NCI-H128 (cell line): ENCODE measurements at regions not wholly inside any gene's neighbourhood (a gene's known extent, or its start where the extent isn't known, plus 50 kb on each side); places are given as distances from the start of the nearest gene placed in this dataset.

Source experiments
- DNase-seq: peaks from one replicate; lab custom pipeline; 2025; ENCODE audit not compliant: unreplicated experiment; lab: John Stamatoyannopoulos, UW

DNA sequence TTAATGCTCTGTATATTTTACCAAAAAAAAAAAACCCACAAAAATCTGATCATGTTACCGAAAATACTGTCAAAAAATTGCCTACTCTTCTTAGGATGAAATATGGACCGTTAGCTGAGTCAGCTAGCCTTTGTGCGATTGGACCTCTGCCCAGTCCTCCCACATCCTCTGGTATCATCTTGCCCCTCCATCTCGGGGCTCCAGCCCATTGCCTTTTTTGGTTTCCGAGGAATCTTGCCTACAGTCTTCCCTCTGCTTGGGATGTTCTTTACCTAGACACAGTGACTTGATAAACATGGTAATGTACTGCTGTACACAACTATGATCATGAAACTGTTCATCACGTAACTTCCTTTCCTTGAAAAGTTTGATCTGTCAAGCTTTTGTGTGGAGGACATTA, 371.4 kb downstream of the SV2B start:
- no peak for DNase-seq

DNA sequence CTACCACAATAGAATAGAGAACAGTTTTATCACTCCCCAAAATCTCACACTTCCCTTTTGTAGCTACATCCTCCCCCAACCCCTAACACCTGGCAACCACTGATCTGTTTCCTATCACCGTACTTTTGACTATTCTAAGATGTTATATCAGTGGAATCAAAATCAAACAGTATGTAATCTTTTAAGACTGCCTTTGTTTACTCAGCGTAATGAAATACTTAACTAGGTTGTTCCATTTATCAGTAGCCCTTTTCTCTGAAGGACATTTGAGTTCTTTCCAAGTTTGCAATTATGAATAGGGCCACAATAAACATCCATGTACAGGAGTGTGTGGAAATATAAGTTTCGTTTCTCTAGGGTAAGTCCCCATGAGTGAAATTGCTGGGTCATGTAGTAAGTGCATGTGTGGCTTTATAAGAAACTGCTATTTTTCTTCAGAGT, 372.3 kb downstream of the SV2B start:
- no peak for DNase-seq

DNA sequence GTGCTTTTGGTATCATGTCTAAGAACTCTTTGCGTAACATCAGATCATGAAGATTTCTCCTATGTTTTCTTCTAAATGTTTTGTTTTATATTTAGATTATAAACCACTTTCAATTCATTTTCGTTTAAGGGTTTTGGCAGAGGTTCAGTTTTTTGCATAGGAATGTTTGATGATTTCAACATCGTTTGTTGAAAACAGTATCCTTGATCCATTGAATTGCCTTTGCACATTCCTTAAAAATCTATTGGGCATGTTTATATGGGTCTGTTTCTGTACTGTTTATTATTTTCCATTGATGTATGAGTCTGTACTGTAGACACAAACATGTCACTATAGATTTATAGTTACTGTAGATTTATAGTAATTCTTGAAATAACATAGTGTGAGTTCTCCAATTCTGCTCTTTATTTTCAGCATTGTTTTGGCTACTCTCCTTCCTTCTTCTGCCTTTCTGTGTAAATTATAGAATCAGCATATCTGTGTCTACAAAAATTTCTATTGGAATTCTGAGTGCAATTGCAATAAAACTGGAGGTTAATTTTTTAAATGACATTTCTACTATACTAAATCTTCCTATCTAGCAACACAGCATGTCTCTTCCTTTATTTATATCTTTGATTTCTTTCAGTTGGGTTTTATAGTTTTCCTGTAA, 374.0 kb downstream of the SV2B start:
- DNase-seq: no peak

DNA sequence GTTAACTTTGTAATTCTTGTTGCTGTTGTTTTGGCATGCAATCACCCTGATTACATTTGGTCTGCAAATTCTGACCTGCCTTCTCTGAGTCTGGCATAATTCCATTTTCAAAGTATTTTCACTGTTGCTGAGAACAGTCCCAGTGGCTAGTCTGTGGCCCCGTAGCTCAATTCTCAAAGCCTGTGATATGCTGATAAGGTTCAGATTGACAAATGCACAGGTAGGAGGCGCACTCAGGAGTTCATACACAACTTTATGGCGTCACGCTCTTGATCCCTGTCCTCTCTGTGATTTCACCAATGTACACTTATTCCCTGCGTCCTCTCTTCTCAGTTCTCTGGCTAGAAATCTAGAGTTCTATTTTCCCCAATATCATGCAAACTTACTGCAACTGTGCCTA, 376.6 kb upstream of the SLCO3A1 start:
- no peak for DNase-seq

DNA sequence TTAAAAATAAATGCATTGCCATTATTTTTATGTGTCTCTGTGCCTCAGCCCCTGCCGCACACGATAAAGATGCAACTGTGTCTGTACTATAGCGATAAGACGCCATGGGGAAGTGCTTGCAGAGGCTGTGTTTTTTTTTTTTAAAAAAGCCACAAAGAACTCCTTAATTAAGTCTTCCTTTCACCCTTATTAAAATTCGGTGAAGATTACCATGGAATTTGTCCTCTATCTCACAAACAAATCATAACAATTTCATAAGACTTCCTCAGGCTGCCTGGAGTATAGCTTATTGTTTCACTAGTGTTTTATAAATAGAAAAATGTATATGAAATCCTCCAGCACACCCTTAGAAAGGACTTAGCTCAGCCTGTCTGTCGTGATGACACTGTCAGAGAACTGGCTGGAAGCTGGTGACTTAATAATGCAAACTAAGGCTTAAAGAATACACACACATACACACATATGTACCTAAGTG, 374.8 kb upstream of the SLCO3A1 start:
- no peak for DNase-seq

DNA sequence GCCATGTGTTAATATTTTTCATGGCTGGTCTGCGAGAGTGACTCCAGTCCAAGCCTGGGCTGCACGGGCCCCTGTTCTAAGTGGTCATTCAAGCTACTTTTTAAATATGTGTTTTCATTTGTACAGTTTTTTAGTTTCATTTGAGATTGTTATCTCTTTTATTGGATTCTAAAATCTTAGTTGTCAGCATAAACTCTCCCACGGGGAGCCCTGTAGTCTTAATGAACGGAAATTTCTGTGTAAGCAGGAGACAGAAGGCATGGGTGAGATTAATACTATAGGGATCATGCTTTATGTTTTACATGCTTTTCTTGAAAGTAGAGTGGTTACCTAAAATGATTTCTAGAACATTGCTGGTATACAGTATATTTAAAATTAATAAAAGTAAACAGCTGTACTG, 373.1 kb upstream of the SLCO3A1 start:
- DNase-seq: no peak

DNA sequence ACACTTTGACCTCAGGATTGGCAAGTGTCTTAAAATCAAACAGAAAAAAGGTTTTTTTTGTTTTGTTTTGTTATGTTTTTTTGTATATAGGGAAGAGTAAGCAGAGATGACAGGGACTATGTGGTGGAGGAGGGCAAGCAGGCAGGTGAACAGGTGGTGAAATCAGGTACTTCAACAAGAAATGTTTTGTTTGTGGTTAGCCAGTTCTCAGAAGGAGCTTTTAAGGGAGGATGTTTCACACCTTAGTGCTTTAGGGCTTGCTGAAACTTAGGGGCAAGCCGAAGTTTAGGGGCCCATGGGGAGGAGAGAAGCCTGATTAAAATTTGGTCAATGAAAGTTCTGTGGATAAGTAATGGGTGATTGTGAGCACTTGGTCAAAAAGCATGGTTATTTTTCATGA, 370.7 kb upstream of the SLCO3A1 start:
- no peak for DNase-seq

DNA sequence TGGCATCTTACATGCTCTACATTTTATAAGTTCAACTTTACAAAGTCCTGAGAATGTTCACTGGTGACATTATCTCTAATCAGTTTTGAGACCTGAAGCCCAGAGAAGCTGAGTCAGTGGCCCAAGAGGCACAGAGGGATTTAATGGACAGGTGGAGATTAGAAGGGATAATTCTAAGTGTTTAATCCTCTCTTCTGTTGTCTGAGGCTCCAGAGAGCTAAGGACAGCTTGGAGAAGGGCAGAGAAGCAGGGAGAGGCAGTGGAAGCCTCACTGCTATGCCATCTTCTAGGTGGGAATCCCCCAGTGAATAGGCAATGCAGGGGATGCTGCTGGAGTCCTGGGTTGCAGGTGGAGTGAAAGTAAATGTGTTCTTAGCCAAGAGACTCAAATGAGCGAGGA, 369.4 kb upstream of the SLCO3A1 start:
- no peak for DNase-seq

DNA sequence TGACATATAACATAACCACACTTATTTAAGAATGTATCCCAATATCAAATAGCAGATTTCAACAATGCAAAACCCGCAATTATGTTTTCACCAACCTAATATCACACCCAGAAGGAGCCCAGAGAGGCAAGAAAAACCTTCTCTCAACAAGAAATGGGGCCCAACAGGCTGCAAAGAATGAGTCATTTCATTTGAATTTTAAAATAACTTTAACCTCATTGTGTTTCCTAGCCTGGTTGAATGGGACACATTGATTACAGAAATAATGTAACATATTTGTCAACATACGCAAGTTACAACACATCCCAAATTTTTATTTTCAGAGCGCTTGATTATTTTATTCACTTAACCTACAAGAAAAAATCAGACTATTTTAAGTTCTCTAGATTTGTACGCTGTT, 365.1 kb upstream of the SLCO3A1 start:
- DNase-seq: no peak

DNA sequence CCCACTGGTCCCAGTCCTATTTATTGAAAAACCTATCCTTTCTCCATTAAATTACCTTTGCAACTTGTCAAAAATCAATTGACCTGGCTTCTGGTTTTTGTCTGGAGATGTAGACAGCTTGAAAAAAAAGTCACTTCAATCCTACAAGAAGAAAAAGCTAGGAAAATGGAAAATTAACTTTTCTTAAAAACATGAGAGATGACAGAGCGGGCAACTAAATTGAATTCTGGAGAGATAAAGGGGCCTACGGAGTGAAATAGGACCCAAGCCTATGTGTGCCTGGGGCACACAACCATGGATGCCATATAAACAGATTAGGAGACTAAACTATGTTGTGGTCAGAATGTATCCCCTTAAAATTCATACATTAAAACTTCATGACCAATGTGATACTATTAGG, 363.3 kb upstream of the SLCO3A1 start:
- no peak for DNase-seq

DNA sequence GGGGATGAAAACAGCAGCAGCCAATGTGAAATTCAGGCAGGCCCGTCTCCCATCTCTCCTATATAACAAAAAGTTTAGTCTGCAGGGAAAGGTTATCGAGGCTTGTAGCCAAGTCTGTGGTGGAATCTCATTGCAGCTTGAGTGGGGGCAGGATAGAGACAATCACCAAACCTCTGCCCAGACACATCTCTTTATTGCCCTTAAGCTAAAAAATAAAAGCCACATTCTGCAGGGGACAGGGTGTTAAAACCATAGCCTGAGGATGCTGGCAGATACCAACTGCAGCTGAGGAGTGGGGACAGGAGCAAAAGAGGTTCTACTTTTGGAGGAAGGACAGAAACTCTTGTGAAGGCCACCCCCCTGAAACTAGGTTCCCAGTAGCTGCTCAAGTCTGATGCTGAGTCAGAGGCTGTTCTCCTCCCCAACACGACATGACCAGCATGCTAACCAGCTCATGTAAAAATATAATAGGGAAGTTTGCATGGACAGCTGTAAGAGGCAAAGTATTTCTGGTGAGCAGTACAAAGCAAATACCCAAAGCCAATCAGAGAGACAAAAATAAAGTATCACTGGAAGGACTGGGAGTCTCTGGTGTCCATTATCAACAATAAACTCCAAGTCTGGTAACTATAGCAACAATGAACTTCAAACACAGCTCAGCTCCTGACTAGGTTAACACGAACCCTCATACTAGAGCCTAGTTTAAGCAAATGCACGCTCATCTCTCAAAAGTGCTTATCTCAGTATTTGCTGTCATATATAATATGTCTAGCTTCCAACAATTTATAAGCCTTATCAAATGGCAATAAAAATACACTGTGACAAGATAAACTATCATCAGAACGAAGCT, 362.2 kb upstream of the SLCO3A1 start:
- no peak for DNase-seq

DNA sequence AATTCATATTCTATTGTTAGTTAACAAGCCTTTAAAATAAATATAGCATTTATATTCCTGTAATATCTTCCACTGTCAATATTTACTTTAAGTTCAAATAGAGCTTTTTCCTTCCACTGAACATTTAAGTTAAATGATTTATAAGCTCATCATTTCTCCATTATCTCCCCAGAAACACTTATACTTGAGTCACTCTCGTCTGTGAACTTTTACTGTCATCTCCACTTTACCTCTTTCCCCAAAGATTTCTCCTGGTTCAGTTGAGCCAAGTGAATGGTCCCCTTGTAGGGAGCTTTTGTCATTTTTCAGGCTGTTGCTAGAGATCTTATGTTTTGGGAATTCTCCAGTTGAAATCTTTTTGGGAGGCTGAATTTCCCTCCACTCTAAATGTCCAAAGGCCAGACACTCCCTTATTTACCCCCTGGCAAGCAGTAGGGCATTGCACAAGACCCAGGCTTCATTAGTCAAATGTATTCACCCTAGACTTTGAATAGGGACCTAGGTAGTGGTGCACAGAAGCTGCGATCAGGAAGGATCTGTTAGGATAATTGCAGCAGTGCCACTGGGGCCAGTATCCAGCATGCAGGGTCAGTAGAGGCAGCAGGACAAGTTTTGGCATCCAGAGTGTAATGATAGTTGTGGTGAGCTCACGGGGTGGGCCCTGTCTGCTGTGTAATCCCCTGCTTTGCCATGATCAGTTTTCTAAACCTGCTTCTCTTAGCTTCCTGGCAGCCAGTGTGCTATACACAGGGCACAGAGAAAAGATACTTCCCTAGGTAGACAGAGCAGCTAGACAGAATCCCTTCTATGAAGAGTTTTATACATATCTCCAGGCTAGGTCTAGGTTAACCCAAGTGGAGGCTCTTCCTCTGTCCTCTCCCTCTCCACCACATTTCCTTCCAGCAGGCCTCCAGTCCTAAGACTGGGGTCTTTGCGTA, 356.5 kb upstream of the SLCO3A1 start:
- DNase-seq: no peak

DNA sequence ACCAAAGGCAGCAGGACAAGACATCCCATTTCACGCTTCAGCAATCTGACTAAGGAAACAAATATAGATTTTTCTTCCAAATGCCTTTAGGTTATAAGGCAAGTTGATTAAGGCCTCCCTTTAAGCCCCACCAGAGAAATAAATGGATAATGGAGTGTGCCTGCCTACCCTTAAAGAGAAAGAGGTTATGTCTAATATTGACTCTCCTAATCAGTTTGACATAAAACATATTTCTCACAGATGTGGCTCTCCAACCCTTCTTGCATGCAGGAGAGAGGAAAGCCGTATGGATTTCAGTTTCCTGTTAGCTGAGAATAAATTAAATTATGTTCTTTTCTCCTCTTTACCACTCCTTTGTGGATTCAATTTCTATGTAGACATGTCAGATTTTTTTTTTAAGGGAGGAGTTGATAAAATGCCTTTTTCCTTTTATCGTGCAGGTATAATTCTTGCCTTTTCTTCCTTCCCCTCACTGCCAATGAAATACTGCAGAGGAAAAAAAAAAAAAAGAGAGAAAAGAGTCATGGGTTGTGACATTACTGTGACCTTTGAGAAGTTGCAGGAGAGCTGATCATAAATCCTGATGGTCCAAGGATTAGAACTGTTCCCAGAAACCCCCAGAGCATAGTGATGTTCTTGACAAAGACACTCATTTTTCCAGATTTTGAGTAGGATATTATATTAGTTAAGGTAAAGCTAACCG, 355.3 kb upstream of the SLCO3A1 start:
- DNase-seq: no peak

DNA sequence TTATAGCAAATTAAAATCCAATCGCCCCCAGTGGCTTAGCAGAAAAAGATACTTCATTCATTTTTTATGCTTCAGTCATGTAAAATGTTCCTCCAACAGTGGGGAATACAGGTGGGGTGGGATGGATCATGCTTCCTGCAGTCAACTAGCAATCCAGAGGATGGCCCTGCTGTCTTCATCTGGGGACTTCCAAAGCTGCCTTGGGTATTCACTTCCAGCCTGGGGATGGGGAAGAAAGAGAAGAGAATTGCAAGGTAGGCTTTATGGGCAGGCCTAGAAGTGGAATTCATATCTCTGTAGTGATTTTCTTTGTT, 354.8 kb upstream of the SLCO3A1 start:
- no peak for DNase-seq

DNA sequence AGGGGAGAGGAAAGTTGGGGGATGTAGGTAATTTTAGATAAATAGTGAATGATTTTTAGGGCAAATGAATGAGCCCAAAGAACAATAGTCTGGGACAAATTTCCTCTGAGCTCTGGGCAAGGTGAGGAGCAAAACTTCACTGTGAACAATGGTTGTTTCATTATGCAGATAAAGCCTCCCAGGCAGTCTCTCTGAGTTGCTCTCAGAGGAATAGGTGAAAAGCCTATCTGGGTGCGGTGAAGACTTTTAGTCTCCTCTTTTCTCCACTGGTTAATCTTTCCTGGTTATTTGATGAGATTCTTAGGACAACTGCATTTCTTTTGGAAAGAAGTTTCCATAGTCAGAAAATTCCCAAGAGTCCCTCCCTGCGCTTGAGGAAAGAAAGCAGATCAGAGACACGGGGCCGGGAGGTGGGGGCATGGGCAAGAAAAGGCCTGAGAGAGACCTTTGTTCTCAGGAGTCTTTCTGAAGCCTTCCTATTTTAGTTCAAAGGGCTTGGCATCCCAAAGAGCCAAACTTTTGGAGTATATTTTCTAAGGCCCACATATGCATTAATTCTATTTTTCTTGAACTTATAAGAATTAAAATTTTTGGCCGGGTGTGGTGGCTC, 353.6 kb upstream of the SLCO3A1 start:
- no peak for DNase-seq

DNA sequence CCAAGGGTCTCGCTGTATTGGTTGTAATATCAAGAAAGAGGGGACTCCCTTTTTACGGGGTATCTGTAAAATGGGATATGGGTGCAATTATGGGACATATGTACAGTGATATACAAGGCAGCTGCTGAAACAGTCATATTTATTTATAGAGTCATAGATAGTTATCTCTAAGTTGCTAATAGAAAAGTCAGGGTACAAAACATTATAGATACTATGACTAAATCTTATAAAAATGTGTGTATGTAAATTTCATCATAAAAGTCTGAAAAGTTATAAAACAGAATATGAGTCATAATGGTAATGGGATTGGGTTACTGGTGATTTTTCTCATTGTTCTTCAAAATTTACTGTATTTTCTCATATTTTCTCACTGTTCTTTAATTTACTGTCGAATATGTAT, 344.9 kb upstream of the SLCO3A1 start:
- no peak for DNase-seq

DNA sequence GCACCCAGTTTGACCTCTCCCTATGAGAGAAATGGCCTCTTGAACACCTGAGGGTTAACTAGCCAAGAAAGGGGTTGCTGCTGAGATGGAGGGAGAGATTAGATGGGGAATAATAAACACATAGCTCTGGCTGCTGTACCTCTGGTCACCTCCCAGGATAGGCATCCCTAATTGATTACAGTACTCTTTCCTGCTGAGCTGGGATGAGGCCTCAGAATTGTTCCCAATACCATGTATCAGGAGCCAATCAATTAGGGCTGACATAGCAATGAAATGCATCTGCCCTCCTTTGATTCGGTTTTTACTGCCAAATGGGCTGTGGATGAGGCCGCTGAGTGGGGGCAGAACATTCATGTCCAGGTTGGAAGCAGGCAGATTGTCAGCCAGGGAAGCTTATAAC, 339.4 kb upstream of the SLCO3A1 start:
- no peak for DNase-seq

DNA sequence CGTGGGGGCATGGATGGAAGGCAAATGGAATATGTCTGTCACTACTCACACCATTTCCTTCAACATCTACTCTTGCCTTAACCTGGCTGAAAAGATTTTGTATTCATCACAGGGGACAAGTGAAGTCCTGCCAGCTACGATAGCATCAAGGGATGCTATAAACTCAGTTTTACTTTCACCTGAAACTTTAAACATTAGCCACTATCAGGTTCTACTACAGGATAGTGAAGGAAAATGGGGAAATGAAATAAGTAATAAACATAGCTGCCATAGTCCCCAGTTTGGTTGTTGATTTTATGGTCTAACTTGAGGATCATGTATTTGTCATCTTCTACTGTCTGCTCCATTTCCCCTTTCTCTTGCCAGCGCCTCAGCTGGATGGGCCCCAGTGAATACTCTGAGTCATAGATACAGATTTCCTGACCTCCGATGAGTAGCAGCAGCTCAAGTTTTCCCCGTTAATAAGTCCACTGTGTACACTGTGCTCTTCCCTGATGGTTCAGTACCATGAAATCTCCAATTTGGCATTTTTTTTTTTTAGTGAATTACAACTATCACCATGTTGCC, 338.2 kb upstream of the SLCO3A1 start:
- DNase-seq: no peak

DNA sequence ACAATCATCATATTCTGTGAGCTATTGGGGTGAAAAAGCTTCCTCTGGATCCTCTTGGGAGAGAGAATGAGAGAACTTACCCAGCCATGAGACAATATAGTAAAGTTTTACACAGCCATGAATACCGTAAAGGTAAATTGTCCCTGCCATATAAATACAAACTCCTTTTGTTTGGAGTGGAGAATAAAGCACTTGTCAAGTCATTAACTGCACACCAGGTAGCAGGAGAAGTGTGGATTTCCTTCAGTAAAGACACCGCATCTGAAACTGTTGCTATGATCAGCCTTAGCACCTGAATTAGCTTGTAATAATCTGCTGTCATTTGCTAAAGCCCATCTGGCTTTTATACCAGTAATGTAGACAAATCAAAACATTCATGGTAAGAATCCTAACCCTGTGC, 336.6 kb upstream of the SLCO3A1 start:
- peak; percentile 20 for DNase-seq

DNA sequence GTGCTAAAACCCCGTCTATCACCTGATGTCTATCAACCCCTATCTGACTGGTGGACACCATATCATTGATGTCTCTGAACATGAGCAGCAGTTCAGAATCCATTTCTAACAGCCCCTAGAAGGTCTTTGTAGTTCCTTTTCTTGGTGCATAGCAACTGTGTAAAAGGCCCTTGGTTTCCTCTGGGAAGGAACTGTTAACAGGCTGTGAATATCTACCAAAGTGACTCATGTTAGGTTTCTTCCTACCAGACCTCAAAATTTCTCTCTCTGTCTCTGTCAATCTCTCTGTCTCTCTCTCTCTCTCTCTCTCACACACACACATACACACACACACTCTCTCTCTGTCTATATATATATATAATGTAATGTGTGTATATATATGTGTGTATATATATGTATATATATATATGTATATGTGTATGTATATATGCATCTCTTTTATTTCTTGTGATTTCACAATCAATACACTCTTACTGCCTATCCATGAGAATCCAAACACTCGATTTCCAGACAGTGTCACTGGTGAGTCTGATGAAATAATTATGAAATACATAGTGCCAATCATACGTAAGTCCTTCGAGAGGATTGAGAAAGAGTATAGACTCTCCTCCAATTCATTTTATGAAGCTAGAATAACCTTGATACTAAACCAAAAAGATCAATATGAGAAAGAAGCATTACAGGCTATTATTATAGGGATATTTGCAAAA, 335.9 kb upstream of the SLCO3A1 start:
- DNase-seq: no peak
